ENCODE measurements at regions not wholly inside any gene's neighbourhood (a gene's known extent, or its start where the extent isn't known, plus 50 kb on each side); places are given as distances from the start of the nearest gene placed in this dataset.
"Not testable (repeated sequence)": the region's sequence is repeated elsewhere in the genome, so short reads cannot be mapped to it uniquely, and the experiment has no call there.

GRCh38 chr4:9604893-9605190 is 160.6 kb downstream of the DEFB131A start:
- not testable (repeated sequence) for DNase-seq

DNA sequence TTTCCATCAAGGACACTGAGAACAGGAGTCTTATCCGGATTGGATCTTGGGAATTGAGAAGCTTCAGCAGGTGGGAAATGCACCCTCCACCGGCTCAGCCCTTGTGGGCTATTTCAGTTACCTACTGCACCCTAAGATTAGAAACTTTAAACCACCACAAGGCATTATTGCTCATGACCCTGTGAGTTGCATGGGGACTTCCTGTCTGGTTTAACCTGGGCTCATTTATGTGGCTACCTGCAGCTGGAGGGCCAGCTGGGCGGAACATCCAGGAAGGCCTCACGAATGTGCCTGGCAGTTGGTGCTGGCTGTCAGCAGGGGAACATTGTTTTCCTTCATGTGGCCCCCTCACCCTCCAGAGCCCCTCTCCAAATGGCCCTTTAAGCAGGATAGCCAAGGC is 164.1 kb downstream of the DEFB131A start:
- no peak for DNase-seq

DNA sequence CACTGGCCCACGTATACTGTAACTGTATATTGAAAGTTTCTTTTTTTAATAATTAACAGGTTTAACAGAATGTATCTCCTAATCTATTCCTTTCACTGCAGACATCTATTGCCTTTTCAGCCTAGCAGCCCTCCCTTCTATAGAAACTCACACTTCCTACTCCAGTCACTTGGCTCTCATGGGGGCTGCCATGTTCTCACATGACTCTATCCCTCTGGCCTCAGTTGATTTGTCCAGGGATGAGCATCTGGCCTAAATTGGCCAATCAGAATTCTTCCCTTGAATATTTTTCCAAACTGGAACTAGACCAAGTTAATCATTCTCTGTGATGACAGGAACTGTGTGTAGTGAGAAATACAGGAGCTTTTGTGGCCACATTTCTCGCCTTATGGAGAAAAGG is 166.1 kb downstream of the DEFB131A start:
- not testable (repeated sequence) for DNase-seq

GRCh38 chr4:9611101-9611500 is 166.9 kb downstream of the DEFB131A start:
- no peak for DNase-seq

- not testable (repeated sequence) for DNase-seq
These were observed 145.0 kb upstream of the DRD5 start for GRCh38 chr4:9636411-9636810.

- DNase-seq = not testable (repeated sequence)
These were observed 121.8 kb upstream of the DRD5 start for GRCh38 chr4:9659678-9660077.

- DNase-seq = not testable (repeated sequence)
These were observed 120.5 kb upstream of the DRD5 start for GRCh38 chr4:9660955-9661354.

DNA sequence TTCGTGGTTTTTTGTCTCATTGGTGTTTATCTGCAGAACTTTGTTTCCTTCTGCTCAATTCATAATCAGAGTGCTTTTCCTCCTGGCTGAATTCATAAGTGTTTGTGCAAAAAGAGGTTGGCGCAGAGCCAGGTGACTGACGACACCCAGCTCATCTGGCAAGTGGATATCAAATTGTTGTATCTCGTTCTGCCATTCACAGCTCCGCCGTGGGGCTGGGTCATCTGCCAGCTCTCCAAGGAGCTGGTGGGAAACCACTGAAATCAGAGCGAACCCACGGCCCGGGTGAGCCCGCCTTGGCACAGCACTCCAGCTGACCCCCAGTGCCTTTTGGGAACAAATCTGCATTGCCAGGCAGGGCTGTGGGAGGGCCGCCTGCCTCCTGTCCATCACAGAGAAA is 110.7 kb upstream of the DRD5 start:
- not testable (repeated sequence) for DNase-seq

- DNase-seq = not testable (repeated sequence)
These were observed 104.1 kb upstream of the DRD5 start for GRCh38 chr4:9677357-9677756.

DNA sequence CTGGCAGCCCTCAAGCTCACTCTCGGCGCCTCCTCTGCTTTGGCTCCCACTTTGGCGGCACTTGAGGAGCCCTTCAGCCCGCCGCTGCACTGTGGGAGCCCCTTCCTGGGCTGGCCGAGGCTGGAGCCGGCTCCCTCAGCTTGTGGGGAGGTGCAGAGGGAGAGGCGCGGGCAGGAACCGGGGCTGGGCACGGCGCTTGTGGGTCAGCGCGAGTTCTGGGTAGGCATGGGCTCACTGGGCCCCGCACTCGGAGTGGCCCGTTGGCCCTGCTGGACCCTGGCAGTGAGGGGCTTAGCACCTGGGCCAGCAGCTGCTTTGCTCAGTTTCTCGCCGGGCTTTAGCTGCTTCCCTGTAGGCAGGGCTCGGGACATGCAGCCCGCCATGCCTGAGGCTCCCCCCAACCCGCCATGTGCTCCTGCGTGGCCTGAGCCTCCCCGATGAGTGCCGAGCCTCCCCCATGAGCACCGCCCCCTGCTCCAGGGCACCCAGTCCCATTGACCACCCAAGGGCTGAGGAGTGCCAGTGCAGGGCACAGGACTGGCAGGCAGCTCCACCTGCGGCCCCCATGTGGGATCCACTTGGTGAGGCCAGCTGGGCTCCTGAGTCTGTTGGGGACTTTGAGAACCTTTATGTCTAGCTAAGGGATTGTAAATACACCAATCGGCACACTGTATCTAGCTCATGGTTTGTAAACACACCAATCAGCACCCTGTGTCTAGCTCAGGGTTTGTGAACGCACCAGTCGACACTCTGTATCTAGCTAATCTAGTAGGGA is 101.5 kb upstream of the DRD5 start:
- DNase-seq = no peak

- DNase-seq = not testable (repeated sequence)
These were observed 98.3 kb upstream of the DRD5 start for GRCh38 chr4:9683174-9683573.

DNA sequence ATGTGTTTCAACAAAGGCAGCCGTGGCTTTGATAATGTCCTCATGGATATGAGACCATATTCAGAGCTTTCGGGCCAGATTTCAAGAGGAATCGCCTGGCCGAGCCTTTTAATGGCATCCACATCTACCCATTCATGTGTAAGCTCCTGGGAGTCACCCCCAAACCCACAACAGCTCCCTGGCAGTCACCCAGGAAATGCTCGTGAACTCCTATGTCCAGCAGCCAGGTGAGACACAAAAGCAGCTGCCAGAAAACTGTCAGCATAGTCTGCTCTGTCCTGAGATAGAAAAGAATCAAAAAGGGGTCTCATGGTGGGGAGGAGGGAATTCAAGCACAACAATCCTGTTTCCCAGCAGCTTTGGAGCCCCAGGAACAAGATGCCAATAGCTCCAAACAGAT is 96.4 kb upstream of the DRD5 start:
- not testable (repeated sequence) for DNase-seq

DNA sequence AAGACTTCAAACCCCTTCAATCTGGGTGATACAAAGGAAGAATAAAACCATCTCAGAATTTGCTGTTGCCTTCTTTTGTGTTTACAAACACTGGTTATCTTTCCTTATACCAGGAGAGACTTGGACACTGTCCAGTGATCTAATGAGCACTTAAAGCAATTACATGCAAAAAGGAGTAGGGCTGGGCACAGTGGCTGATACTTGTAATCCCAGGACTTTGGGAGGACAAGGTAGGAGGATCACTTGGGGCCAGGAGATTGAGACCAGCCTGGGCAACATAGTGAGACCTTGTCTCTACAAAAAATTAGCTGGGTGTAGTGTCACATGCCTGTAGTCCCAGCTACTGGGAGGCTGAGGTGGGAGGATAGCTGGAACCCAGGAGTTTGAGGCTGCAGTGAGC is 95.7 kb upstream of the DRD5 start:
- DNase-seq = no peak

DNA sequence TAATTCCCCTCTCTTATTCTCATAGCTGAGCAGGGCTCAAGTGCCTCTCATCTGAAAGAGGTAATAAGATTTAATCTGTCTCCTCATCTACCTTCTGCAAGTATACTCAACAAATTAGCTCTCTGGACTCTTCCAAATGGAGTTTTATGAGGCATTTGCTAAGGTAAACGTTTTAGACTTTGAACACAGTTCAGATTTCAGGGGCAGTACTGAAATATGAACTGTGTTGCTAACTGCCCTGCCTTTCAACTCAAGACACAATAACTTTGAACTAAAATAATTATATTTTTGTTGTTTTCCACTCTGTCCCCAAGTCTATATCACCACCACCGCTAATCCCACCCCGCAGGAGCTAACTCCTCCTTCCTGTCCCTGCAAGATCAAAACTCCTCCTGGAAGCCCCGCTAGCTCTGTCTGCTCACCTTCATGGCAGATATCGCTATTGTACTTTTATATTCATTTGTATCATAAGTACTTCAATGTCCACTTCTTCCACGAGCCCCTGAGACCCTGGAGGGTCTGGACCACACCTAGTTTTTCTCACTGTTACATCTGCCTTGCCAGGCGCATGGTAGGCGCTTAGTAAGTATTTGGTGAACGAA is 90.7 kb upstream of the DRD5 start:
- not testable (repeated sequence) for DNase-seq

DNA sequence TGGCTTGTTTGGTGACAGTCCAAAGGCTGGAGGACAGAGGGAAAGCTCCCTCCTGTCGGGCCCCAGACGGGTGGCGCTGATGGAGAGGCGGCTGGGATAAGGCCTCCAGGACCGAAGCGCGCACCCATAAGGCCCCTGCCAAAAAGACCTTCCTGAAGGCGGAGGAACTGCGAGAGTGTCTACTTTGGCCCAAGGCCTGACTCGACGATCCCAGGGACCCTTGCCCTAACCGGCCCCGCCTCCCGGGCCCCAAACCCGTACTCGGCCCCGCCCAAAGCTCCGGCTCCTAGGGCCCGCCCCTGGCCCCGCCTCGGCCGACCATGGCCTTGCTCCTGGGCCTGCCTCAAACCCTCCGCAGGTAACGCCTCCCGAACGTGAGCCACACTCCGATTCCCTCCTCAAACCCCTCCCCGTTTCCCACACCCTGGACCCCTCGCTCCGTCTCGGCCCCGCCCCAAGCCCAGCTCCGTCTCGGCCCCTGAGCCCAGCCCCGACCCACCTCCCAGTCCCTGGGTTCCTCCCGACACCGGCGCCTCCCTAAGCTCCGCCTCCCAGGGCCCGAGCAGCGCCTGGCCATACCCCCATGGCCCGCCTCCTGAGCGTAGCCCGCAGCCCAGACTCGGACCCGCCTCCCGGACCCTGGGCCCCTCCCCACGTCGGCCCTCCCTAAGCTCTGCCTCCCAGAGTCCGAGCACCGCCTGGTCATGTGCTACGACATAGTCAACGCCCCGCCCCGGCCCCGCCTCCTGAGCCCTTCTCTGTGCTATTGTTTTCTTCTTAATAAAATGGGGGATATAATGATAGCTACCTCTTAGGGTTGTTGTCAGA is 90.0 kb upstream of the DRD5 start:
- peak; percentile 73 to 86 for DNase-seq

DNA sequence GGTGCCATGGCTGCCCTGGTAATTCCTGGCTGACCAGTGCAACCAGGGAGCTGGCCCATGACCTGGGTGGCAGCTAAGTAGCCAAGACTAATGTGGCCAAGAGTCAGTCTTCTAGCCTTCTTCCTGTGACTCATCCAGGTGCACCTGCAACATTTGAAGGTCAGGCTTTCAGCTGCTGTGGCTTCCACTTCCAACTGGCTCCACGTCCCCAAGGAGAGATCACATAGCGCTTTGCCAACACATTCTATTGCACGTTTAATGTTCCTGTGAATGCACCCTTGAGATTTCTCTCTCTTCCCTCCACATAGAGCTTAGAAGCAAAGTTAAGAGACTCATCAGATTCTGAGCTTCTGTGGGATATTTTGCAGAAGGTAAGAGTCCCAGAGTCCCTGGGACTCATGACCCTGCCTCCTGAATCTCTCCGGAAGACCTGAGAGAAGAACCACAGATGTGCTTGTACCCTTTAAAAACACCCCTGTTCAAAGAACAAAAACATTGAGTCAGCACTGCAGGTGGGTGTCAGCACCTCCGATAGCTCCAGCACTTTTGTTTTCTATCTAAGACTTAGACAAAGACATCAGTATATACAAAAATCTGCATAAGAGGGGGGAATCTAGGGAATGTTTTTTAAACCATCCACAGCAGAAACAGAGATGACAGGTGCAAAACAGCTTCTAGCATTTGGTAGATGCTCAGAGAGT is 88.5 kb upstream of the DRD5 start:
- DNase-seq = not testable (repeated sequence)

- not testable (repeated sequence) for DNase-seq
These were observed 87.0 kb upstream of the DRD5 start for GRCh38 chr4:9694403-9694802.

GRCh38 chr4:9695994-9696393 is 85.4 kb upstream of the DRD5 start:
- DNase-seq = not testable (repeated sequence)

DNA sequence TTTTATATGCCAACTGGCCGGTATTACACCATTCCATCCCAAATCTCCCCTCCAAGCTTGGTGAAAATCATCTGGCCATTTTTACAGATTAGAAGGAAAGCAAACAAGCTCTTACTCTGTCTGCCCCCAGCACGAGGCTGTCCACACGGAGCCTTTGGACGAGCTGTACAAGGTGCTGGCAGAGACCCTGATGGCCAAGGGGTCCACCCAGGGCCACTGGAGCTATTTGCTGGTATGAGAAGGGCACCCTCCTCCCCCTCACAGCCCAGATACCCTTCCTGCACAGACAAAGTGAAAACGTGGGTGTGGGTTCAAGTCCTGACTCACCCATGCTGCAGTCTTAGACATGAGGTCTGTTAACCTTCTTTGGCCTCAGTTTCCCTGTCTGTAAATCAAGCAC is 84.9 kb upstream of the DRD5 start:
- DNase-seq = not testable (repeated sequence)

- not testable (repeated sequence) for DNase-seq
These were observed 79.4 kb upstream of the DRD5 start for GRCh38 chr4:9702019-9702418.

- DNase-seq = not testable (repeated sequence)
These were observed 78.7 kb upstream of the DRD5 start for GRCh38 chr4:9702696-9703095.

GRCh38 chr4:9703391-9703790 is 78.0 kb upstream of the DRD5 start:
- peak; percentile 31 to 75 for DNase-seq

- not testable (repeated sequence) for DNase-seq
These were observed 77.3 kb upstream of the DRD5 start for GRCh38 chr4:9704126-9704525.

All from NCI-H1930 (cell line).